HG02943 (cell line): ENCODE measurements at regions not wholly inside any gene's neighbourhood (a gene's known extent, or its start where the extent isn't known, plus 50 kb on each side); places are given as distances from the start of the nearest gene placed in this dataset.

Source experiments
- ATAC-seq: cut with Tn5 transposase; IDR thresholded peaks from one replicate; pipeline ENCODE4 v1.9.1; 2021; ENCODE audit warnings: mild to moderate bottlenecking, low read depth, moderate library complexity; ENCODE audit not compliant: unreplicated experiment

DNA sequence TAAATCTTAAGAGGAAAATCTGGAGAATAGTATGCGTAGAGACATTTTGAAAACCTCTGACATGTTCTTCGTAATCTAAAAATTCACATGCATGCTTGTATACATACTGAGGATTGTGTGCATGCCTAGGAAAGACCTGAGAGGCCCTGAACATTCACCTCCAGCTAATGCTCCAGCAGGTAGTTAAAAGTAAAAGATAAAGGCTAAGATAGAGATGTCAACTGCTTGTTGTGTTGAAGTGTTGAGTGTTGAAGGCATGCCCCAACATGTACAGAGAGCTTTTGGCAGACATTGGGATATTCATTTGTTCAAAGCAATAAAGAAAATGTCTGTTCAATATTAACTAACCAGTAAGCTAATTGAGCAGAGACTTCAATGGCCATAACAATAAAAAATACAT lies 118.6 kb upstream of the SYT1 start:
- no peak for ATAC-seq

DNA sequence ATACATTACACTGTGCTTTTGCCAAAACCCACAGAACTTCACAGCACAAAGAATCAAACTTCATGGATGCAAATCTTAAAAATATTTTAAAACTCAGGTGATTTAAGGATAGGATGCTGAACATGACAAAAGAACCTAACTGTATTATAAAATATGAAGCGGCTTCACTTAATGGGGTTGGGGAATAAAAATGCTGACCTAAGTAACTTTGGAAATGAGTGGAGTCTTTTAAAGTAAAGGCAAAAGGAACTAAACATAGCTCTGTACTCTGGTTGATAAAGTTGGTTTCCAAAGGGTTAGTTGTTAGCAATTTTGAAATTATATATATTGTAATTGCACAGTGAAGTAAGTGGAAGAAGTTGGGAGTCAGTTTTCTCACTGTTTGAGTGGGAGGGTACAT lies 111.5 kb upstream of the SYT1 start:
- no peak for ATAC-seq

DNA sequence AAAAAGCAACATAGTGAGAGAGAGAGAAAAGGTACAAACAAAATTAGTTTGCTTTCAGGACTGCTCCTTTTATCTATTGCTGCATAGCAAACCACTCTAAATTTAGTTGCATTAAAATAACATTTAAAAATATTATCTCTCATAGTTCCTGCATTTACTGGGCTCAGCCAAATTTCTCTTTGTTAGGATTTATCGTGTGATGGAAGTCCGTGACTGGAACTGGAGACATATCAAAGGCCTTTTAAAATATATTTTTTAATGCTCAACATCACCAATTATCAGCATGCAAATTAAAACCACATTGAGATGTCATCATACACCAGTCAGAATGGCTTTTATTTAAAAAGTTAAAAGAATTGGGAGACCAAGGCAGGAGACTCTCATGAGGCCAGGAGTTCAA lies 107.6 kb upstream of the SYT1 start:
- ATAC-seq = no peak

DNA sequence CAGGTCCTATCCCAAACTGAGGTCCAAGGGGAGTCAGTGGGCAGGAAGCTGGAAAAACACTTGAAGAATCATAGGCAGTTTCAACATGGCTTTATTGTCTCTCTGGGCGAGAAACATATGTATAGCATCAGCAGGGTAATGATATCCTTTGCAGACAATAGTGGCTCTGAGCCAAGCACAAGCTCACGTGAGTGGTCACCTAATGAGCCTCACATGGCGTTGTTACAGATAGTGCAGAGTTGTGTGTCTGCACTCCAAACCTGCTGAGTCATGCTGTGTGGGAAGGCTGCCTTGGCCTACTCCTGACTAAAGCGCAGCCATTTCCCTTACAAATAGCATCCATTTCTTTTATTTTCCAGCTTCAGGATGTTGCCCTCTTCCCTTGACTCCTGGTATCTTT lies 105.2 kb upstream of the SYT1 start:
- ATAC-seq = no peak

DNA sequence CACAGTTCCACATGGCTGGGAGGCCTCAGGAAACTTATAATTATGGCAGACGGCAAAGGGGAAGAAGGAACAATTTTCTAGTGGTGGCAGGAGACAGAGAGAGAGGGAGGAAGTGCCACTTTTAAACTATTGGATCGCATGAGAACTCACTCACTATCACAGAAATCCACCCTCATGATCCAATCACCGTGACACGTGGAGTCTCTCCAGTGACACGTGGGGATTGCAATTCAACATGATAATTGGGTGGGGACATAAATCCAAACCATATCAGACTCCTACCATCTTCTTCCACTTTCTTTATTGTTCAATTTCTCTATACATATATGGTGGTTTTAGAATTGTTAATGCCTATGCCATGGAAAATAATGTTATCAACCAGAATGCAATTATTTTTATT lies 103.7 kb upstream of the SYT1 start:
- no peak for ATAC-seq

DNA sequence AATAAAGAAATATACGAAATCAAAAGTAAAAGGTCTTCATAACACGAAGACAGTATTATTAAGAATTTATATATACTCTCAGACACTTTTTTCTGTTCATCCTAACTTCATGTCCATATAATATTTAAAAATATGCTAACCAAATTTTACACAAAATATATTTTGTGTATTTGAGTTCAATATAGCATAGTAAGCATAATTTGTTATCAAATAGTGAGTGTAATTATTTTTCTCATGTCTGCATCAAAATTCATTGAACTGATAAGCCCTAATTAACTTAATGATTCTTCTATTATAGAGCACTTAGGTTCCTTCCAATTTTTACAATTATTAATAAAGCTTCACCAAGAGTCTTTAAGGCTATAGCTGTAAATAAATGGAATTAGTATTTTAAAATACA lies 99.7 kb upstream of the SYT1 start:
- no peak for ATAC-seq

DNA sequence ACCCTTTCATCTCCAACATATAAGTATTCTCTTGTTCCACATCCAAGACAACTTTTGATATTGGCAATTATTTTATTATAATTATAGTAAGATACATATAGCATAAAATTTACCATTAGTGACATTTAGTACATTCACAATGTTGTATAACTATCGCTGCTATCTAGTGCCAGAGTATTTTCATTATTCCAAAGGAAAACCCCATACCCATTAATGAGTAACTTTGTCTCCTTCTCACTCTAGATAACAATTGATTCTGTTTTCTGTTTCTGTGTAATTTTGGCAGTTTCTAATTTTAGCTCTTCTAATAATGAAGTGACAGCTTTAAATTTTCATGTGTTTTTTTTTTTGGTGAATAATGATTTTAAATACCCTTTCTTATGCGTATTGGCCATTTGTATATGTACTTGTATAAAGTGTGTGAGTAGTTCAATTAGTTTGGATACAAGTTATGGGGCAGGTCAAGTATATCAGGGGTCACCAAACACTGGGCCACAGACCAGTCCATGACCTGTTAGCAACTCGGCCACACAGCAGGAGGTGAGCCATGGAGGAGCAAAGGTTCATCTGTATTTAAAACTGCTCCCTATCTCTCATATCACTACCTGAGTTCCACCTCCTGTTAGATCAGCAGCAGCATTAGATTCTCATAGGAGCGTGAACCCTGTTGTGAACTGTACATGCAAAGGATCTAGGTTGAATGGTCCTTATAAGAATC lies 97.2 kb upstream of the SYT1 start:
- no peak for ATAC-seq

DNA sequence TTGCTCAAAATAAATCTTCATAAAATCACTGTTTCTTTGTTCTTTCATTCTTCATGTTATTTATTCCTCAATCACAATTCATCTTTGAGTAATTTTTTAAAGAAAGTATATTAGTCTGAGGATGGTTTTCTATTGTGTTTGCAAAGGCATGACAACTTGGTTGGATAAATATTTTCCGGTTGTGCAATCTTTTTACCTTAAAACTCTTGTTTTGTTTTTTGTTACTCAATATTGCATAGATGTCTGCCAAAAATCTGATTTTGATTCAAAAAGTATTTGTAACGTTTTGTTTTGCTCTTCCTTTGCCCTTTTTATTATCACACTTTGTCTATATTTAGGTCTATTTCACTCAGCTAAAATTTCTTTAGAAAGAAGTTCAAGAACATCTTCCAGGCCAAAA lies 86.2 kb upstream of the SYT1 start:
- no peak for ATAC-seq

DNA sequence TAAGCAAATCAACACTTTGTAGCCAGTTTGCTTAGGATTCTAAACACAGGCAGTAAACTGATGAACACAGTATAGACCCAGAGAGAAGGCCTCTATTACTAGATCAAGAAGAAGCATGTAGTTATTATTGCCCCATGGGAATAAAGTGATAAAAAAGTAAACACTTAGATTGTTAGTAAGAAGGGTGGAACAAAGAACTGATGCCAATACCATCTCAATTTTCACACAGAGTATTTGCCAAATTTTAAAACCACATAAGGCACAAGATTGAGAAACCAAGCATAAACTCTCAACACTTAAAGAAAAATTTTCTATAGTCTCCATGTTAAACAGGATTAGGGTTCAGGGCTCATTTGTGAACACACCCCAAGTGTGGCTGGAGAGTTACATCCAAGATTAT lies 77.0 kb upstream of the SYT1 start:
- ATAC-seq = no peak

DNA sequence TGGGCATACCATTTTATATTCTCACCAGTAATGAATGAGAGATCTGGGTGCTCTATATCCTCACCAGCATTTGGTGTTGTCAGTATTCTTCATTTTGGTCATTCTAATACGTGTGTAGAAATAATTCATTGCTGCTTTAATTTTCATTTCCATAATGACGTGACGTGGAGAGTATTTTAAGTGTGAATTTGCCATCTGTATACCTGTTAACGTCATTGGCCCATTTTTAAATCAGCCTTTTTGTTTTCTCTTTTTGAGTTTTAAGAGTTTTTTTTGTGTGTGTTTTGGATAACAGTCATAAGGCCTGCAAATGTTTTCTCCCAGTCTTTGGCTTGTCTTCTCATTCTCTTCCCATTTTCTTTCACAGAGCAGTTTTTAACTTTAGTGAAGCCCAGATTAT lies 74.4 kb upstream of the SYT1 start:
- ATAC-seq = no peak

DNA sequence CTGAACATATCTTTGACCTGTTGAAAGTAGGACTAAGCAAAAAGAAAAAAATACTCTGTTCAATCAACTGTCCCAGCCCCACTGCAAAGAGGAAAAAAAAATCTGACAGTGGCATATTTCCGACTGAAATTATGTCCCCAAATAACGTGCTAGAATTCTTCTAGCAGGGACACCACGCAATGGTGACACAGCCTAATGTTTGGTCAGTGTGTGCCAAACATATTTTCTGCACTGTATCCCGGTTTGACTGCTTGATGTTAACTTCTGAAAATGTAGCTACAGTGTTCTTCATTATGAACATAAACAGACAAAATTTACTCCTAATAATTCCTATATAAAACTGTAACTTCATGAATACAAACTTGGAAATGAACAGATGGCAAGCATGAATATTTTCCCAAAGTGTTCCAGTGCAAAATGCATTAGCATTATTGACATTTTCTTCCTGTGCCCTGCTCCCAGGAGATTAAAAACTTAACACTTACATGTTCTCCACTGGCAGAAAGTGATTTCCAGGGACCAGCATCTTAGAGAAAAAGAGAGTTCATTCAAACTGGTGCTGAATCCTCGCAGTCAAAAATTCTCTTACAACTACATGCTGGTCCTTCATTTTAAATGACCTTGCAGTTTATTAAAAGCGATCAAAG lies 72.4 kb upstream of the SYT1 start:
- no peak for ATAC-seq

DNA sequence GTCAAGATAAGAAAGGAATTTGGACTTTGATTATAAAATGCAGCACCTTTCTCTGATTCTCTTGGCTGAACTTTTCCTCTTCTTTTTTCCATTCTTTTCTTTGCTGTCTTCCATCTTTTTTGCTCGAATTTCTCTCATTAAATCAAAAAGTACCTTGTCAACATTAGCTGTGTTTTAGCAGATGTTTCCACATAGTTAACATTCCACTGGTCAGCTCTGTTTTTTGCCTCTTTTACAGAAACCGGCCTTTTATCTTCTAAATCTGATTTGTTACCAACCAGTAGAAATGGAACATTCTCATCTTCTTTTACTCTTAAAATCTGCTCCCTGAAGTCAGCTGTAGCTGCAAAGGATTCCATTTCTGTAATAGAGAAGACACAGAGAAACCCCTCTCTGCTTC lies 71.1 kb upstream of the SYT1 start:
- no peak for ATAC-seq

DNA sequence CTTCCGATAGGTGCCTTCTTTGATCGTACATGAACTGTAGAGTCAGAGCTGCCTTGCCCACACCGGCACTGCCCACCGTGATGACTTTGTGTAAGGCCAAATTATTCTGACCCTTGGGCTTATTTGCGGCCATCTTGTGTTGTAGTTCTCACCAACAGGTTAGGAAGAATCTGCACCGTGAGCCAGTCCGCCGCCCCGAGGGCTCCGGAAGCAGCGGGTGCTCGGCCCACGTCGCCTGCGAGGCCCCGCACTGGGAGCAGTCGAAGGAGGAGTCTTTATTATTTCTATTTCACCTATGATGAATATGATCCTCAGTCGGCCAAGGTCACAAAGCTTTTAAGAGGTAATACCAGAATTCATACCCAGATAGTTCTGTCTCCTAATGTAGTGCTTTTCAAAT lies 70.6 kb upstream of the SYT1 start:
- no peak for ATAC-seq

DNA sequence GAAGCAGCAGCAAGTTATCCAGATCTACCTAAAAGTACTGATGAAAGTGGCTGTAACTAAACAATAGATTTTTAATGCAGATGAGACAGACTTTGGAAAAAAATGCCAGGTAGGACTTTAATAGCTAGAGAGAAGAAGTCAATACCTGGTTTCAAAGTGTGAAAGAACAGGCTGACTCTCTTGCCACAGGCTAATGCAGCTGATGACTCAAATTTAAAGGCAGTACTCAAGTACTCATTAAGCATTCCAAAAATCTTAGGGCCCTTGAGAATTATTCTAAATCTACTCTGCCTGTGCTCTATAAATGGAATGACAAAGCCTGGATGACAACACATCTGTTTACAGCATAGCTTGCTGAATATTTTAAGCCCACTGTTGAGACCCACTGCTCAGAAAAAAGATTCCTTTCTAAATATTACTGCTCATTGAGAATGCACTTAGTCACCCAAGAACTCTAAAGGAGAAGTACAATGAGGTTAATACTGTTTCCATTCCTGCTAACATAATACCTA lies 68.6 kb upstream of the SYT1 start:
- no peak for ATAC-seq

DNA sequence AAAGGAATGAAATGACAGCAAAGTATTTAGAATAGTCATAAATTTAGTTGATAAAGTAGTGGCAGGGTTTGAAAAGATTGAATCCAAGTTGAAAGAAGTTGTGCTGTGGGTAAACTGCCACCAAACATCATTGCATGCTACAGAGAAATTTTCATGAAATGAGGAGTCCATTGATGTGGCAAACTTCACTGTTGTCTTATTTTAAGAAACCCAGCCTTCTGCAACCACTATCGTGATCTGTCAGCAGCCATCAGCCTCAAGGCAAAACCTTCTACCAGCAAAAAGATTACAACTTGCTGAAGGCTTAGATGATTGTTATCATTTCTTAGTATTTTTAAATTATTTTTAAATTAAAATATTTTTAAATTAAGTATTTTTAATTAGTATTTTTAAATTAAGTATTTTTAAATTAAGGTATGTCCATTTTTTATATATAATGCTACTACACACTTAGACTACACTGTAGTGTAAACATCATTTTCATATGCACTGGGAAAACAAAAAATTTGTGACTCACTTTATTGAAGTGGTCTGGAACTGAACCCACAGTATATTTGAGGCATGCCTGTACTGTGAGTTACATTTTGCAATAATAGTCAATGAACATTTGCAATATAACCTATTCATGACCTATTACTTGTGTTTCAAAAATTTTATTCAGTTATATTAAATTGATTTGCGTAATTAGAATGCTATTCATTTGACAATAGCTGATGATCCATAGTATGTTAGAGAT lies 67.2 kb upstream of the SYT1 start:
- no peak for ATAC-seq

DNA sequence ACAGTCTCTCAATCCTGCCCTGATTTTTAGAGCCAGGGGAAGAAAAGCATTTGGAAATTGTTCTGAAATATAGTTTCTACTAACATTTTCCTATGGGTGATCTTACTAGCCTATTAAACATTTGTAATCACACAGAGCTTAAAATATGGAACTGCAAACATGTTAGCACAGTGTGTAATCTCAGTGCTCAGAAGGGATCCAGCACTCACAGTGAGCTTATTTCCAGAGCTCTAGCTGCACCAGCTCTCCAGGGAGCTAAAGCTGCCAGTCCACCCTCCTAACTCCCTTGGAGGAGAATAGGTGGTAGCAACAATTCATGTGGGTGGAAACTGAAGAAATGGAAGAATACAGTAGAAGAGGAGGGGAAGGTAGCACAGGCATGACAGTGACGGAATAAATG lies 64.9 kb upstream of the SYT1 start:
- no peak for ATAC-seq

DNA sequence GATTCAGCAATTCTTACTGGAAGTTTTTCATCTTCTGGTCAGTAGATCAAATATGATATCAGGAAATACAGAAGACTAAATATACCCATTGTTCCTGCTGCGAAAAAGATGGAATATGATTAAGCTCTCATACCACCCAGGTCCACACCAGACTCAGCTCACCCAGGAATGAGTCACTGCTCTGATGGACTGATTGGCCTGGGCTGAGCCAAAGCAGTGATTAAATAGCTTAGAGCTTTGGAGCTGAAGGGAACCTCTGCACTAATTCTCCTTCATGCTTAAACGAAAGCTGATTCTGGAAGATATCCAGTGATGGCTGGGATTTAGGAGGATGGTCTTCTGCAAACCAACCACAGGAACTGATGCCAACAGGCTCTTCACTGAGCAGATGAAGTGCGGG lies 62.0 kb upstream of the SYT1 start:
- no peak for ATAC-seq

DNA sequence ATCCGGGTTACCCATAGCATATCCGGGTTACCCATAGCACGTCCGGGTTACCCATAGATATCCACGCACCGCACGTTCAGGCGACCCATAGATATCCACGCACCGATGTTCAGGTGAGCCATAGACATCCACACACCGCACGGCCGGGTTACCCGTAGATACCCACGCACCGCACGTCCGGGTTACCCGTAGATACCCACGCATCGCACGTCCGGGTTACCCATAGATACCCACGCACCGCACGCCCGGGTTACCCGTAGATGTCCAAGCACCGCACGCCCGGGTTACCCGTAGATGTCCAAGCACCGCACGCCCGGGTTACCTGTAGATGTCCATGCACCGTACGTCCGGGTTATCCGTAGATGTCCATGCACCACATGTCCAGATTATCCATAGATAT lies 60.3 kb upstream of the SYT1 start:
- ATAC-seq = no peak
